ENCODE measurements at regions not wholly inside any gene's neighbourhood (a gene's known extent, or its start where the extent isn't known, plus 50 kb on each side); places are given as distances from the start of the nearest gene placed in this dataset.

GRCh38 chr2:147641651-147642050 lies 203.2 kb upstream of the ACVR2A start:
- Mint-ChIP-seq H3K4me1 (peaks cover 15% of the 10 kb centered on the region), H3K9me3 (no peaks in the 10 kb centered on the region), H3K27me3 (ENCODE audit: low read depth) (no peaks in the 10 kb centered on the region), H3K36me3 (no peaks in the 10 kb centered on the region), H3K4me3 (no peak overlapping the region), H3K27ac (no peak overlapping the region)
- no peak for DNase-seq (ENCODE audit: low spot score in 2 of 2, unreplicated experiment in 2 of 2)
- TF ChIP-seq, protein P1, sequence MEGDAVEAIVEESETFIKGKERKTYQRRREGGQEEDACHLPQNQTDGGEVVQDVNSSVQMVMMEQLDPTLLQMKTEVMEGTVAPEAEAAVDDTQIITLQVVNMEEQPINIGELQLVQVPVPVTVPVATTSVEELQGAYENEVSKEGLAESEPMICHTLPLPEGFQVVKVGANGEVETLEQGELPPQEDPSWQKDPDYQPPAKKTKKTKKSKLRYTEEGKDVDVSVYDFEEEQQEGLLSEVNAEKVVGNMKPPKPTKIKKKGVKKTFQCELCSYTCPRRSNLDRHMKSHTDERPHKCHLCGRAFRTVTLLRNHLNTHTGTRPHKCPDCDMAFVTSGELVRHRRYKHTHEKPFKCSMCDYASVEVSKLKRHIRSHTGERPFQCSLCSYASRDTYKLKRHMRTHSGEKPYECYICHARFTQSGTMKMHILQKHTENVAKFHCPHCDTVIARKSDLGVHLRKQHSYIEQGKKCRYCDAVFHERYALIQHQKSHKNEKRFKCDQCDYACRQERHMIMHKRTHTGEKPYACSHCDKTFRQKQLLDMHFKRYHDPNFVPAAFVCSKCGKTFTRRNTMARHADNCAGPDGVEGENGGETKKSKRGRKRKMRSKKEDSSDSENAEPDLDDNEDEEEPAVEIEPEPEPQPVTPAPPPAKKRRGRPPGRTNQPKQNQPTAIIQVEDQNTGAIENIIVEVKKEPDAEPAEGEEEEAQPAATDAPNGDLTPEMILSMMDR (IDR thresholded peaks at IDR 0.05; ENCODE audit: unreplicated experiment), result no peak

DNA sequence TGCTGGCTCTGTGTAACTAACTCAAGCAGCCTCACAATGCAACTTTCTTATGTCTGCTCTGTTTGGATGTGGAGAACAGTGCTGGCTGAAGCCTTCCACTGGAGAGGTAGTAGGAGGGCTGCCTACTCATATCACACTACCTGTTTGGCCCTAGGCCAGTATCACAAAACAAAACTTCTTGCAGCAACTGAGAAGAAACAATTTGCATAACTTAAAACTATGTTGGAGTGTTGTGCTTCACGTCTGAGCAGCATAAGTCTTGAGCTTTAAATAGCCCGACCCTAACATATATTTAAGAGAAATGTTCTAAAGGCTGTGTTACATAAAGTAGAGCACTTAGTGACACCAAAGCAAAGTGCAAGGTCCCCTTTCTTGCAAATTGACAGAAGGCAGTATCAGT lies 204.9 kb upstream of the ACVR2A start:
- Mint-ChIP-seq H3K27me3 (ENCODE audit: low read depth) (no peaks in the 10 kb centered on the region), H3K9me3 (no peaks in the 10 kb centered on the region), H3K4me1 (peaks cover 30% of the 10 kb centered on the region), H3K36me3 (no peaks in the 10 kb centered on the region), H3K27ac (no peak overlapping the region), H3K4me3 (no peak overlapping the region)
- TF ChIP-seq, protein P1 (IDR thresholded peaks at IDR 0.05; ENCODE audit: unreplicated experiment), result no peak
- no peak for DNase-seq (ENCODE audit: low spot score in 2 of 2, unreplicated experiment in 2 of 2)

GRCh38 chr2:147639386-147639785 lies 205.4 kb upstream of the ACVR2A start:
- H3K4me3 Mint-ChIP-seq, result no peak overlapping the region
- no peaks in the 10 kb centered on the region for H3K36me3 Mint-ChIP-seq
- peaks cover 27% of the 10 kb centered on the region for H3K4me1 Mint-ChIP-seq
- H3K27me3 Mint-ChIP-seq (ENCODE audit: low read depth), result no peaks in the 10 kb centered on the region
- no peak overlapping the region for H3K27ac Mint-ChIP-seq
- H3K9me3 Mint-ChIP-seq, result no peaks in the 10 kb centered on the region
- no peak for DNase-seq (ENCODE audit: low spot score in 2 of 2, unreplicated experiment in 2 of 2)
- TF ChIP-seq, protein P1 (IDR thresholded peaks at IDR 0.05; ENCODE audit: unreplicated experiment), result no peak

DNA sequence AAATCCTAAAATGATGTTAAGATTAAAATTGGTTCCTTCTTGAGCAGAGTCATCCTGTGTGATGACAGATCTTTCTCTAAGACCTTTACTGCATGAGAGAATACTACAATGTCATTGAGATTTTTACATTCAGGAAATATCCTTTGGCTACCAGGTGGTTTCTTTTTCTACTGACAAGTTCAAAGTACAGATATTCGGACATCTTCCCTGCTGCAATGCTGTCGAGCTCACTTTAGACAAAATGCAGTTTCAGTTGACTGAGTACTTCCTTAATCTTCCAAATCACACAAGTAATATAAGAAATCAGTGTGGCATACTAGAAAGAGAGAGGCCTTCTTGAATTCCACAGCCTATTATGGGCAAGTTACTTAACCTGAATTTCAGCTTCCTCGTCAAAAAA lies 207.9 kb upstream of the ACVR2A start:
- Mint-ChIP-seq H3K9me3 (no peaks in the 10 kb centered on the region), H3K27me3 (ENCODE audit: low read depth) (no peaks in the 10 kb centered on the region), H3K4me1 (peaks cover 22% of the 10 kb centered on the region), H3K4me3 (no peak overlapping the region), H3K27ac (peak overlapping the region; percentile 89), H3K36me3 (no peaks in the 10 kb centered on the region)
- TF ChIP-seq, protein P1 (IDR thresholded peaks at IDR 0.05; ENCODE audit: unreplicated experiment), result no peak
- DNase-seq (ENCODE audit: low spot score in 2 of 2, unreplicated experiment in 2 of 2), result no peak

DNA sequence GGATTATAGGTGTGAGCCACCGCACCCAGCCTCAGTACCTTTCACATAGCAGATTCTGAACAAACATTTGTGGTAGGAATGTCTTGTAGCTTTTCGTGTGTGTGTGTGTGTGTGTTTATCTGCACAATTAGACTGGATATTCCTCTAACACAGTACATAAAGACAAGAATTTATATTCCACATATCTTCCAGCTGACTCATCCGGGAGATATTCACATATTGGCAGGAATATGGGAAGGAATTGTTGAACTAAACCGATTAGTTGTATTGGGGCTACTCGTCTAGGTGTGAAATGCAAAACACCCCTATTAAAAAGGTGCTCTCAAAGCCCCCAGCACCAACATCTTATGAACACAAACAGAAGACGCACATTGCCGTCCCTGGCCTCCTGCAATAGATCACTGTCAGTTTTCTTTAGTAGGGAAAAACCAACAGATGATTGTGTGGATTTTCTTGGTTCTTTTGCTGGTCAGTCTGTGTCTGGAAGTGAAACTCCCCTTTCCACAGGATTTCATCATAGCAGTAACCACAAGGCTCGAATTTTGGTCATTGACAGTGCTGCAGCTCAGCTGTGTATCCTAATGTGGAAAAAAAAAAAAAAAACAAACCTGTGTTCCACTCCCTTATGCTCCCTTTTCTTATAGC lies 208.5 kb upstream of the ACVR2A start:
- Mint-ChIP-seq H3K4me1 (peaks cover 22% of the 10 kb centered on the region), H3K36me3 (no peaks in the 10 kb centered on the region), H3K9me3 (no peaks in the 10 kb centered on the region), H3K27ac (peak overlapping the region; percentile 89), H3K4me3 (no peak overlapping the region), H3K27me3 (ENCODE audit: low read depth) (no peaks in the 10 kb centered on the region)
- no peak for DNase-seq (ENCODE audit: low spot score in 2 of 2, unreplicated experiment in 2 of 2)
- TF ChIP-seq, protein P1 (IDR thresholded peaks at IDR 0.05; ENCODE audit: unreplicated experiment), result no peak

GRCh38 chr2:147634826-147635225 lies 210.0 kb upstream of the ACVR2A start:
- Mint-ChIP-seq H3K4me1 (peaks cover 22% of the 10 kb centered on the region), H3K27ac (no peak overlapping the region)

More at GRCh38 chr2:147634826-147635225, 210.0 kb upstream of the ACVR2A start:
- Mint-ChIP-seq H3K27me3 (ENCODE audit: low read depth) (no peaks in the 10 kb centered on the region), H3K36me3 (no peaks in the 10 kb centered on the region), H3K9me3 (no peaks in the 10 kb centered on the region), H3K4me3 (no peak overlapping the region)
- DNase-seq (ENCODE audit: low spot score in 2 of 2, unreplicated experiment in 2 of 2), result no peak
- TF ChIP-seq, protein P1 (IDR thresholded peaks at IDR 0.05; ENCODE audit: unreplicated experiment), result no peak

All from mesothelial cell of epicardium (in vitro differentiated cells).